ENCODE measurements at regions not wholly inside any gene's neighbourhood (a gene's known extent, or its start where the extent isn't known, plus 50 kb on each side); places are given as distances from the start of the nearest gene placed in this dataset.

- no peak for TF ChIP-seq POLR2A (IDR thresholded peaks at IDR 0.05)
- no peak for TF ChIP-seq CTCF (IDR thresholded peaks at IDR 0.05)
Measured at GRCh38 chr7:22934473-22935065, 79.4 kb downstream of the HYCC1 start.

Data from esophagus squamous epithelium (tissue), 4 donors.